Thyroid gland (tissue), 4 donors: ENCODE measurements at regions not wholly inside any gene's neighbourhood (a gene's known extent, or its start where the extent isn't known, plus 50 kb on each side); places are given as distances from the start of the nearest gene placed in this dataset.
A peak's percentile ranks its signal among the peaks of the same experiment; 100 is the strongest.

Experiments used
- DNase-seq, 2 donors: peaks; one replicate each; pipeline ENCODE4 v3.0.0-alpha.2; 2019
- H3K27ac ChIP-seq, 3 donors: fragments of 200-600 bp; sonication (generic); 1 replicate in 2 of 3; 2 replicates in 1 of 3; pipeline ENCODE4 v1.5.1; 2016 to 2019; ENCODE audit warnings: mild to moderate bottlenecking in 1 of 3, moderate library complexity in 1 of 3
- H3K27me3 ChIP-seq: fragments of 200-600 bp; sonication (generic); one replicate; pipeline ENCODE4 v1.5.1; 2019
- H3K36me3 ChIP-seq, 2 donors: fragments of 200-600 bp; sonication (generic); one replicate each; pipeline ENCODE4 v1.5.1; 2016 to 2019
- H3K4me1 ChIP-seq, 2 donors: fragments of 200-600 bp; sonication (generic); one replicate each; pipeline ENCODE4 v1.5.1; 2017 to 2019
- H3K4me3 ChIP-seq, 3 donors: fragments of 200-600 bp; sonication (generic); replicated peaks in 1 of 3; 1 replicate in 2 of 3; 2 replicates in 1 of 3; pipeline ENCODE4 v1.5.1; 2016; ENCODE audit warnings: mild to moderate bottlenecking in 1 of 3
- H3K9me3 ChIP-seq: fragments of 200-600 bp; sonication (generic); one replicate; pipeline ENCODE4 v1.5.1; 2017
- POLR2A ChIP-seq, 2 donors: fragments of 450-650 bp; IDR thresholded peaks; one replicate each; pipeline ENCODE4 v1.6.1; 2017; ENCODE audit warnings: antibody characterized with exemption in 2 of 2, mild to moderate bottlenecking in 2 of 2, moderate library complexity in 1 of 2
- WGBS, 2 donors: methylation state at CpG; one replicate each; pipeline ENCODE4 v1.1.5; 2017; 5-methylcytosine and 5-hydroxymethylcytosine counted together
- intact Hi-C: fragments of 100-400 bp; cut with DNase I; formaldehyde crosslinking; loops from one replicate; pipeline ENCODE4 v1.15.1; 2023
- TF ChIP-seq, protein P1 (sequence below), 6 experiments: fragments of 200-600 bp in 3 of 6; fragments of 450-650 bp in 3 of 6; sonication (generic) in 3 of 6; IDR thresholded peaks; one replicate each; pipeline ENCODE4 v1.5.1; 2016 to 2019; ENCODE audit warnings: antibody characterized with exemption in 6 of 6, mild to moderate bottlenecking in 2 of 6, inconsistent platforms in 1 of 6, moderate library complexity in 1 of 6

DNA sequence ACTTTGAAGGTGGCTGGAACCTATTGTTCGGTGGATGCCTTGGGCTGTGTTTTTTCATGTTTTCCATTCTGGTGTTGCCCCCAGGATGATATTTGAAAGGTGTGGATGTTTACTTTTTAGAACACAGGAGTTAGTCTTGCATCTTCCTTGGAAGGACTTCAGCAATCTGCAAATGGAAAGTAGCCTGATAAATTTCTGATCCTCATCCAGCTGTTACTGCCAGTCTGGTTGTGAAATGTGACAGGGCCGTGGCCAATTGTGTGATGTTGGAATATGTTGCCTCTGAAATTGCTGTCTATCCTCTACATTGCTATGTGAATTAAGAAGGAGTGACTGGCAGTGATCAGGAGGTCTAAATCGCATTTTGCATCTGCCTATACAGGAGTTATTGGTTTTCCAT, 382.5 kb upstream of the C2CD4B start:
- Histone ChIP-seq H3K27me3 (no peaks in the 10 kb centered on the region), H3K9me3 (no peaks in the 10 kb centered on the region), H3K4me3 (no peak overlapping the region), H3K36me3 (no peaks in the 10 kb centered on the region), H3K27ac (peak overlapping the region in 1 of 3 donors; percentile 90), H3K4me1 (peaks cover 52 to 55% of the 10 kb centered on the region in 2 donors)
- no peak for TF ChIP-seq POLR2A (IDR thresholded peaks at IDR 0.05)
- TF ChIP-seq, protein P1, sequence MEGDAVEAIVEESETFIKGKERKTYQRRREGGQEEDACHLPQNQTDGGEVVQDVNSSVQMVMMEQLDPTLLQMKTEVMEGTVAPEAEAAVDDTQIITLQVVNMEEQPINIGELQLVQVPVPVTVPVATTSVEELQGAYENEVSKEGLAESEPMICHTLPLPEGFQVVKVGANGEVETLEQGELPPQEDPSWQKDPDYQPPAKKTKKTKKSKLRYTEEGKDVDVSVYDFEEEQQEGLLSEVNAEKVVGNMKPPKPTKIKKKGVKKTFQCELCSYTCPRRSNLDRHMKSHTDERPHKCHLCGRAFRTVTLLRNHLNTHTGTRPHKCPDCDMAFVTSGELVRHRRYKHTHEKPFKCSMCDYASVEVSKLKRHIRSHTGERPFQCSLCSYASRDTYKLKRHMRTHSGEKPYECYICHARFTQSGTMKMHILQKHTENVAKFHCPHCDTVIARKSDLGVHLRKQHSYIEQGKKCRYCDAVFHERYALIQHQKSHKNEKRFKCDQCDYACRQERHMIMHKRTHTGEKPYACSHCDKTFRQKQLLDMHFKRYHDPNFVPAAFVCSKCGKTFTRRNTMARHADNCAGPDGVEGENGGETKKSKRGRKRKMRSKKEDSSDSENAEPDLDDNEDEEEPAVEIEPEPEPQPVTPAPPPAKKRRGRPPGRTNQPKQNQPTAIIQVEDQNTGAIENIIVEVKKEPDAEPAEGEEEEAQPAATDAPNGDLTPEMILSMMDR (IDR thresholded peaks at IDR 0.05) = no peak
- WGBS, 2 donors = 89% methylated on average over 3 of the region's 3 CpGs
- DNase-seq = no peak
- intact Hi-C loops = no loop called here

DNA sequence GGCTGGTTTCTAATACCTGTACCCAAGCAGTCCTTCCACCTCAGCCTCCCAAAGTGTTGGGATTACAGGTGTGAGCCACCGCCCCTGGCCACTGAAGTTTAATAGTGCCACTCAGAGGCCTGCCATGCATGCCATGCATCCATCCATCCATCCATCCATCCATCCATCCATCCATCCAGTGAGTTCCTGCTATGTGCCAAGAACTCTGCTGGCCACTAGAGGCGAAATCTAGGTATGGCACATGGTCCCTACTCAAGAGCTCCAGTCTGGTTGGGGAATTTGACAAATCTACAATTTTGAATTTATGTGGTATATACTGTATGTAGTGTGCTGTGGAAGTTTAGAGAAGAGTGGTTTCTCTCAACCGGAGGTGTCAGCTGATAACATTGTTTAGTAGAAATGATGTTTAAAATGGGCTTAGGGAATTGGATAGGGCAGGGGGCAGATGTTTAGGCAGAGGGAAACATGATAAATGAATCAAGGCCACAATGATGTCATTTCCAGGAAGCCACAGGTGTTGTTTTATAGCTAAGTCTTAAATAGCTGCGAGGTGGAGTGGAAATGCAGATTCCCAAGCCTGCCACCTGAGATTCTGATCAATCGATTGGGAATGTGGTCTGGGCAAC, 384.4 kb upstream of the C2CD4B start:
- Histone ChIP-seq H3K36me3 (no peaks in the 10 kb centered on the region), H3K27ac (peak overlapping the region; percentile 48 to 75 (median 64)), H3K9me3 (no peaks in the 10 kb centered on the region), H3K4me1 (peaks cover 50 to 51% of the 10 kb centered on the region in 2 donors), H3K4me3 (no peak overlapping the region), H3K27me3 (no peaks in the 10 kb centered on the region)
- TF ChIP-seq POLR2A (IDR thresholded peaks at IDR 0.05) = no peak
- TF ChIP-seq, protein P1 (IDR thresholded peaks at IDR 0.05) = peak in 2 of 6 experiments; percentile 27 to 40
- DNase-seq = peak in 1 of 2 donors; percentile 29
- intact Hi-C loops = no loop called here
- 75 to 80% methylated on average over 5 of the region's 5 CpGs for WGBS, 2 donors

DNA sequence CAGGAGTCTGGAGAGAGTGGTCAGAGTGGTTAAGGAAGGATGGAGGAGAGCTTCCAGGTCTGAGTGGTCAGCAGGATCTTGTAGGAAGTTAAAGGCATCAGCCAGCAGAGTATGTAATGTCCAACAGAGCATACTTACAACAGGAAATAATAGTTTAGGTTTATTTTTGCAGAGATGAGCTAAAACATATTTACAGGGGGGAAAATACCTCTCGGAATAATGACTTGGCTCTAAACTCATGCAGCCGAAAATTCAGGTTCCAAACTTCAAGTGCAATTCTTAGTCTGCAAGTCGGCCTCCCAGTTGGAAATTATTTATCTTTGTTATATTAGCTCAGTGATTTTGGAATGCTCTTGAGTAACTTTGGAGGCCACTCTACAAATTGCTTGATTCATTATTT, 385.0 kb upstream of the C2CD4B start:
- intact Hi-C loops = no loop called here
- peaks cover 43 to 44% of the 10 kb centered on the region in 2 donors for H3K4me1 ChIP-seq
- H3K36me3 ChIP-seq = no peaks in the 10 kb centered on the region
- no peaks in the 10 kb centered on the region for H3K27me3 ChIP-seq
- no peaks in the 10 kb centered on the region for H3K9me3 ChIP-seq
- WGBS, 2 donors = 23 to 33% methylated on average over 3 of the region's 3 CpGs
- DNase-seq = no peak
- TF ChIP-seq, protein P1 (IDR thresholded peaks at IDR 0.05) = no peak
- no peak for TF ChIP-seq POLR2A (IDR thresholded peaks at IDR 0.05)
- H3K27ac ChIP-seq = peak overlapping the region; percentile 48 to 75 (median 64)
- H3K4me3 ChIP-seq = no peak overlapping the region

DNA sequence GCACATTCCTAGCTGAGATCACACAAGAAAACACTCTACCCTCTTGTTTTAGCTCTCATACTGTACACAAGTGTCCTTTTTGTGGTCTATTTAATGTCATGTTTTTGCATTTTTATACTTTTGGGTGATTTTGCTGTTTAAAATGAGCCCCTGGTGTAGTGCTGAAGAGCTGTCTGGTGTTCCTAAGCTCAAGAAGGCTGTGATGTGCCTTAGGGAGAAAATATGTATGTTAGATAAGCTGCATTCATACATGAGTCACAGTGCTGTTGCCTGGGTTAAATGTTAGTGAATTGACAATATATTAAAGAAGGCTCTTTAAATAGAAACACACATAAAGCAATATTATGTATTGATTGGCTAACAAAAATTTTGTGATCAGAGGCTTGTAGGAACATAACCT, 387.4 kb upstream of the C2CD4B start:
- H3K27ac ChIP-seq = no peak overlapping the region
- DNase-seq = no peak
- peaks cover 20 to 21% of the 10 kb centered on the region in 2 donors for H3K4me1 ChIP-seq
- H3K36me3 ChIP-seq = no peaks in the 10 kb centered on the region
- intact Hi-C loops = no loop called here
- H3K9me3 ChIP-seq = no peaks in the 10 kb centered on the region
- H3K4me3 ChIP-seq = no peak overlapping the region
- TF ChIP-seq POLR2A (IDR thresholded peaks at IDR 0.05) = no peak
- TF ChIP-seq, protein P1 (IDR thresholded peaks at IDR 0.05) = no peak
- no peaks in the 10 kb centered on the region for H3K27me3 ChIP-seq

DNA sequence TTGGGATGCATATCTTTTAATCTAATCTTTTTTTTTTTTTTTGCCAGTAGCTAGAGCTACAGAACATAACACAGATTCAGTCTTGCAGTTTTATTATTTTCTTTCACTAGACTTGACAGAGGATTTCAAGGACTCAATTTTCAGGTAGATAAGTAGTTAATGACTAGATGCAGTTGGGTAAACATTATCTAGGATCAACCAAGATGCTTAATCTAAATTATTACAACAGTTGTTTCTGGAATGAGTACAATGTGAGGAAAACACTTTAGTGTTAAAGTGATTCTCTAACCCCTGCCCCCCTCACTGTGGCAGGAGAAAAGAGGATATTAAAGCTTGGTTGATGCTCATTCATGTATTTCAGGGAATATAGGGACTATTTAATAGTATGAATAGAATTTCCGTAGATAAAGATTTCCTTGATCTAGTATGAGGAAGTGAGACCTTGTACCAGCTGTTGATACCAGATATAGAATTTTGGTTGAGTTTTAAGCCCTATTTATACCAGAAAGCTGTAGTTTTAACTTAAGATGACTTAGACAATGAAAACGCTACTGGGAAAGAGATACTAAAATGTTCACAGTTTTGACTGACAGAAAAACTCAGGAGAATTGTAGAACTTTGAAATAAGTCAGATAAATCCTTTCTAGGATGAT, 389.0 kb upstream of the C2CD4B start:
- intact Hi-C loops = no loop called here
- H3K36me3 ChIP-seq = no peaks in the 10 kb centered on the region
- DNase-seq = no peak
- no peak overlapping the region for H3K4me3 ChIP-seq
- H3K4me1 ChIP-seq = peaks cover 23 to 25% of the 10 kb centered on the region in 2 donors
- no peaks in the 10 kb centered on the region for H3K27me3 ChIP-seq
- no peak overlapping the region for H3K27ac ChIP-seq
- no peaks in the 10 kb centered on the region for H3K9me3 ChIP-seq
- 86% methylated on average over 2 of the region's 2 CpGs for WGBS, 2 donors
- TF ChIP-seq, protein P1 (IDR thresholded peaks at IDR 0.05) = no peak
- no peak for TF ChIP-seq POLR2A (IDR thresholded peaks at IDR 0.05)
